Inflammatory macrophage treated with lipopolysaccharide for 4 hours (primary cell): ENCODE measurements at regions not wholly inside any gene's neighbourhood (a gene's known extent, or its start where the extent isn't known, plus 50 kb on each side); places are given as distances from the start of the nearest gene placed in this dataset.
A peak's percentile ranks its signal among the peaks of the same experiment; 100 is the strongest.
"Not testable (repeated sequence)": the region's sequence is repeated elsewhere in the genome, so short reads cannot be mapped to it uniquely, and the experiment has no call there.

Experiments used
- DNase-seq: peaks from one replicate; pipeline ENCODE4 v3.0.0-alpha.2; 2020

GRCh38 chr6:18527836-18528743 lies 140.9 kb downstream of the RNF144B start:
- DNase-seq: peak; percentile 26

DNA sequence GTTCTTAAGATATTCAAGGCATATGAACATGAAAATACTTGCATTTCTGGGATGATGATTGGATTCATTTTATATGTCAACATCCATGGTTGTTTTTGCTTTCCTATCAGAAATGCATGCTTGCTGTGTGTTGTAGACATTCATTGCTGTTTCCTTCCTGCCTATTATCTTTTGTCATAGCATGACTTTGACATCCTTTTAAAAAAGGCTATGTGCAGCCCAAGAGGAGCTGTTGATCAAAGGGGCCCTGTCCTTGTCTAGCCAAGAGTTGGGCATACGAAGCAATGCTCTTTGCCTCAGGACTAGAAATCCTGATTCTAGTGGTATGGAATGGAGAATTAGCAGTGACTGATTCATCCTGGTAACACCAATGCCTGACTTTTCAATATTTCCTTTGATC lies 143.1 kb downstream of the RNF144B start:
- no peak for DNase-seq

DNA sequence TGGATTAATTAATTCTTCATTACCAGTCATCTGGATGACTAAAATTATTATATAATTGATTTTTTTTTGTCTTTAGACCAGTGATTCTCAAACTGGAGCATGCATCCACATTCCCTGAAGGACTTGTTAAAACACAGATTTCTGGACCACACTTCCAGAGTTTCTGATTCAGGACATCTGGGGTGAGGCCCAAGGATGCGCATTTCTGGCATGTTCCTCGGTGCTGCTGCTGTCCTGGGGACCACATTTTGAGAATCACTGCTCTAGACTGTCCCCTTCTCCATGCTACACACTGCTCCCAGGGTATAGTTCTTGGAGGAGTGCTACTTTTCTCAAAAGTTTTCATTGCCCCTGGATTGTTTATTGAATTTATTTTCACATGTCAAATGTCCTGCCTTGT lies 145.0 kb downstream of the RNF144B start:
- no peak for DNase-seq

DNA sequence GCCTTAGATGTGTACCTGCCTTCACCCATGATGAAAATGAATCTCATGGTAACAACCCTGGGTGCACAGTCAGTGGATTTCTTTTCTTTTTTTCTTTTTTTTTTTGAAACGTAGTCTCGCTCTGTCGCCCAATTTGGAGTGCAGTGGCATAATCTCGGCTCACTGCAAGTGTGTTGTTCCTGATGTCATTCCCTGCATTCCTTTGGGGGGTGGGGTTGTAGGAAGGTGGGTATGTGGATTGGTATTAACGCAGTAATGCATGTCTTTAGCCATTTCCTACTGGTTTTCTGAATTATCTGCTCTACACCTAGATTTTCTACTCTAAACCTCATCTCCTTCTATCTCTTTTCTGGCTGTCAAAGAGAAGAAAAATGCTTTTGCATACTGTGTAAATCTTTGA lies 146.6 kb downstream of the RNF144B start:
- no peak for DNase-seq

GRCh38 chr6:18536591-18537055 lies 149.5 kb downstream of the RNF144B start:
- no peak for DNase-seq

GRCh38 chr6:18538315-18538714 lies 151.2 kb downstream of the RNF144B start:
- DNase-seq: no peak

GRCh38 chr6:18543051-18543450 lies 155.9 kb downstream of the RNF144B start:
- no peak for DNase-seq

- DNase-seq: not testable (repeated sequence)
Measured at GRCh38 chr6:18545142-18545541, 158.0 kb downstream of the RNF144B start.

- peak; percentile 6 for DNase-seq
Measured at GRCh38 chr6:18545726-18546125, 158.6 kb downstream of the RNF144B start.

- DNase-seq: no peak
Measured at GRCh38 chr6:18550119-18550518, 163.0 kb downstream of the RNF144B start.

DNA sequence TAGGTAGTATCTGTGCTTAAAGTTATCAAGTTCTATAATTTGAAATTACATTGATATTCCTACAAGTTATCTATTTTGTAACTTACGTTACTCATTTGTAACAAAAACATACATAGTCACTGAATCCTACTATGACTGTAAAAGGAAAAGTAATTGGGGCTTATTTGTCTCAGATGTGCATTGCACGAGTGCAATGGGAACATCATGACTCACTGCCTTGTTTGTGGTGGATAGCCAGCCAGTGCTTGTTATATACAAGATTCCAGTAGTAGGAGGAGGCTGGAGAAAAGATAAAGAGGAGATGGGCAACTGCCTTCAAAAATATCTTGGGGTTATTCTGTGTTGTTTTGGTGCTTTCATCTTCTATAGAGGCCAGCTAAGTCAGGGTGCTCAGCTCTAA lies 164.1 kb downstream of the RNF144B start:
- no peak for DNase-seq

DNA sequence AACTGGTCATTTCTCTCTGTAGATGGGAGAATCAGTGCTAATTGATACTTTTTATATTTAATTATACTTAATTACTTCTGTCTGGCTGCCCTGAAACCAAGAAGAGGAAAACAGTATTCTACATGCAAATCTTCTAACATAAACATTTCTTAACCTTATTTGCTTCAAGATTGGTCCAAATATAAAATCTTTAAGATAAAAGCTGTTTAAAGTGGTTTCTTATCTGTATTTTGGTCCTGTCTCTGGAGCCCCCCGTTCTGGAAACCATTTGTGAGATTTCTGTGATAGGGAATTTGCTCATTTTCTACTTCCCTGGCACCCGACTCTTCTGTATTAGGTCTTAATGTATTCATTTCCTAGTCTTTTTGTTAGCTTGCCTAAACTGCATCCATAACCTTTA lies 168.6 kb downstream of the RNF144B start:
- DNase-seq: no peak

- DNase-seq: peak; percentile 2
Measured at GRCh38 chr6:18561037-18561750, 174.0 kb downstream of the RNF144B start.

- DNase-seq: no peak
Measured at GRCh38 chr6:18562726-18563125, 175.6 kb downstream of the RNF144B start.

- DNase-seq: no peak
Measured at GRCh38 chr6:18564775-18565174, 177.6 kb downstream of the RNF144B start.

DNA sequence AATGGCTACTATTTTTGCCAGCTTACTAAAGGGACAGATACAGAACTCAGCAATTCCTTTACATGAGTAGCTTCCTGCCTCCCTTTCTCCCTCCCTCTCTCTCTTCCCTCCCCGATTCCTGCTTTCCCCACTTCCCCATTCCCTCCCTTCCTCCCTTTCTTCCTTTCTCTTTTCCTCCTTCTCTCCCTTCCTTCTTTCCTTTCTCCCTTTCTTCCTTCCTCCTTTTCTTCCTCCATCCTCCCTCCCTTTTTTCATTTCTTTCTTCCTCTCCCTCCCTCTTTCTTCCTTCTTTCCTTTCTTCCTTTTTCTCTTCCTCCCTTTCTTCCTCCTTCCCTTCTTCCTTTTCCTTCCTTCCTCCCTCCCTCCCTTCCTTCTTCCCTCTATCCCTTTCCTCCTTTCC lies 178.1 kb downstream of the RNF144B start:
- DNase-seq: no peak

DNA sequence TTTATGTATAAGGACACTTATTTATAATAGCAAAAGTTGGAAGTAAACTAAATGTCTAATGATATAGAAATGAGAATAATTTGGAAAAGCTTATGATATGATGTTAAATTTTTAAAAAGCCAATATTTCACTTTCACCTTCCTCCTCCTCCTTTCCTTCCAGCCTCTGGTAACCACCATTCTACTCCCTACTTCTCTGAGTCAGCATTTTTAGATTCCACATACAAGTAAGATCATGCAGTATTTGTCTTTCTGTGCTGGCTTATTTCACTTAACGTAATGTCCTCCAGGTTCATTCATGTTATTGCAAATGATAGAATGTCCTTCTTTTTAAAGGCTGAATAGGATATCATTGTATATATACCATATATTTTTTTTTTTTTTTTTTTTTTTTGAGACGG lies 180.2 kb downstream of the RNF144B start:
- no peak for DNase-seq

- no peak for DNase-seq
Measured at GRCh38 chr6:18577491-18577890, 190.3 kb downstream of the RNF144B start.

DNA sequence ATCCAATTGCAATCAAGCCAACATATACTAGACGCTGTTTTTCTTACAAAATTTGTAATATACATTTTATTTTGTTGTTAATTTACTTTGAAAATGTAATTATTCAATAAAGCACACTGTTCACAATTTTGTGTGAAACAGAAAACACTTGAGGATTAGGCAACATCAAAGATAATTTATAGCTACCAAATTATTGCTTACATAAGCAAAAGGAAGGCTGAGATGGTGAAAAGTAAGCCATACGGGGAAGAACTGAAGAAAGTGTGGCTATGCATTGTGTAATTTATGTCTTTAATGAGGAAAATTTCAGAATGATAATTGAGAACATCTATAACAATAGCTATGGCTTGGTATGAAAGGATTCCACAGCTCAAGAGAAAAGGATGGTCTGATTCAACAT lies 192.0 kb downstream of the RNF144B start:
- no peak for DNase-seq

DNA sequence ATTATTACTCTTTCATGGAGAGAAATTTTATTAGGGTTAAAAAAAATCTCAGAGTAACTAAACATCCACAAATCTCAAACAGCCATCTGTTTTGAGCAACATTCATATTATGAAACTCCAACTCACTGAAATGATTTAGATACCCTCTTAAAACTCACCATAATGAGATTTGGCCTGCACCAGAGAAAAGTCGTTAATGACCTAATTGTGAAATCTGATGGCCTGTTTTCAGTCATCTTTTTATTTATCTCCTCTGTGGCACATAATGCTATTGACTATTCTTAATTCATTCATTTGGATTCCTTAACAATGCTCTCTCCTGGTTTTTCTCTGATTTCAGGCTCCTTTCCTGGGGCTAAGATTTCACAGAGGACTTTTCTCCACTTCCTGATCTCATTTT lies 192.7 kb downstream of the RNF144B start:
- no peak for DNase-seq

DNA sequence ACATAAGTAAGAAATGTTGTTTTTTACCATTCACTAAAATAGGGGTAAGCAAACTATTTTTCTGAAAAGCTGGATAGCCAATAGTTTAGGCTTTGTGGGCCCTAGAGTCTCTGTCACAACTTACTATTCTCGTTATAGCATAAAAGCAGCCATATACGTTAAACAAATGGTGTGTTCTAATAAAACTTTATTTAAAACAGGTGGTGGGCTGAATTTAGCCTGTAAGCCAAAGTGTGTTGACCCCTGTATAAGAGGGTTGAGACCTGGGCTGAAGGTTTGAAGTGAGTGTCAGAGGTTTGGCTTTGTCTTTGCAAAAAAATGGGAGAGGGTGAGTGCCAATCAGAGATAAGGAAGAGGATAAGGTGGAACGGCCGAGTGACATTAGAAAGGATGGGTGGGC lies 197.2 kb downstream of the RNF144B start:
- DNase-seq: no peak

DNA sequence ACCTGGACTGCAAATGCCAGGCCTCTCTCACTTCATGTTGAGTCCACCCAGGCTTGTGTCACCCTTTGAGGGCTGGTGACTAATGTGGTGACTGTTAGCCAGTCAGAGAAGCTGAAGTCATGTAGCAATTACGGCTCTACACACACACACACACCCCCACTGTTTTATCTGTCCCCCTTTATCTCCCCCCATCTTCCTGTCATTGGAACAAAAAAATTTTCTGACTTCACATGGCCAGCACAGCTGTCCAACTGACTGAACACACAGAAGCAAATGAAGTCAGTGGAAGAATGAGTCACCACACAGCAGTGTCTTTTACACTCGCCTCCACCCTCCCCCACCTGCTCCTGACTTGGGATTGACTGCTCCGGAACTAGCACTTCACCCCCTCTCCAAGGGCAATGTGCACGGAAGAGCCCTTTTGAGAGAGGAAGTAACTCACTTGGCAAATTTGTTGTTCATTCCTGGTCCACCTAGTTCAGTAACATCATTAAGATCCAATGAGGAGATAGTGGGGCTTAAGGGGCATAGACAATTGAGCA lies 198.0 kb downstream of the RNF144B start:
- DNase-seq: peak; percentile 59

GRCh38 chr6:18586133-18586532 lies 199.0 kb downstream of the RNF144B start:
- DNase-seq: no peak
